Occipital lobe (tissue), 1 donor: ENCODE measurements at regions not wholly inside any gene's neighbourhood (a gene's known extent, or its start where the extent isn't known, plus 50 kb on each side); places are given as distances from the start of the nearest gene placed in this dataset.

Experiments used
- DNase-seq: peaks from one replicate; lab custom pipeline; 2025; lab: John Stamatoyannopoulos, UW

GRCh38 chr18:46377557-46377956 is 273.4 kb downstream of the HAUS1 start:
- no peak for DNase-seq

GRCh38 chr18:46378126-46378863 is 274.1 kb downstream of the HAUS1 start:
- no peak for DNase-seq

DNA sequence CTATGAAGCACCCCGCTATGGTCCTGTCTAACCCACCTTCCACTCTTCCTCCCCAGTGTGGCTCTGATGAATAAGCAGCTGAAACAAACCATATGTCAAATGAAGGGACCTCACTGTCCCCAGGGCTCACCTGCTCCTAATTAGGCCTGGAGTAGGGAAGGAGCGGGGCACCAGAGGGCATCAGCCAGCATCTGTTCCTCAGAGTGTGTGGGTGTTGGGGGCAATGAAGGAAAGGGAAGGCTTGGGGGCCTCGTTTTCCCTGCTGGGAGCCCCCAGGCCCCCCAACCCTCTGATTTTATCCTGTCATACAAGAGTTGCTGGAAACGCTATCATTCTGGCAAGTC is 274.7 kb downstream of the HAUS1 start:
- DNase-seq: no peak

- no peak for DNase-seq
These were observed 275.3 kb downstream of the HAUS1 start for GRCh38 chr18:46379323-46379950.

GRCh38 chr18:46385124-46385523 is 271.9 kb downstream of the LOXHD1 start:
- DNase-seq: no peak

DNA sequence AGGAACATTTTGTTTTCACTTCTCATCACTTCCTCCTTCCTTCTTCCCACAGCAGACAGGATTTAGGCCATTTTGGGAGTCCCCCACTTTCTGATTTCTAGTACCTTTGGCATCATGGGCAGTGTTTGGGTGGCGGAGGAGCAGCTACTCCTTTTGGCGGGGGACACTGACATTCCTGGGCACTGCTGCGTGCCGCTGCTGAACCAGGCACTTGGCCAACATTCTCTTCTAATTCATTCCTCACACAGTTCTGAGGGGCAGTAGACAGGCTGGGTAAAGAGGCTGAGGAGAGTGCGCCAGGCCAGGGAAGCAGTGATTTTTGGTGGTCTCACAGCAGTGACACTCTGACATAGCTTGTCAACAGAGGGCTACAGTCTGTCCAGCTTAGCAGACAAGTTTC is 270.2 kb downstream of the LOXHD1 start:
- peak; percentile 43 for DNase-seq

DNA sequence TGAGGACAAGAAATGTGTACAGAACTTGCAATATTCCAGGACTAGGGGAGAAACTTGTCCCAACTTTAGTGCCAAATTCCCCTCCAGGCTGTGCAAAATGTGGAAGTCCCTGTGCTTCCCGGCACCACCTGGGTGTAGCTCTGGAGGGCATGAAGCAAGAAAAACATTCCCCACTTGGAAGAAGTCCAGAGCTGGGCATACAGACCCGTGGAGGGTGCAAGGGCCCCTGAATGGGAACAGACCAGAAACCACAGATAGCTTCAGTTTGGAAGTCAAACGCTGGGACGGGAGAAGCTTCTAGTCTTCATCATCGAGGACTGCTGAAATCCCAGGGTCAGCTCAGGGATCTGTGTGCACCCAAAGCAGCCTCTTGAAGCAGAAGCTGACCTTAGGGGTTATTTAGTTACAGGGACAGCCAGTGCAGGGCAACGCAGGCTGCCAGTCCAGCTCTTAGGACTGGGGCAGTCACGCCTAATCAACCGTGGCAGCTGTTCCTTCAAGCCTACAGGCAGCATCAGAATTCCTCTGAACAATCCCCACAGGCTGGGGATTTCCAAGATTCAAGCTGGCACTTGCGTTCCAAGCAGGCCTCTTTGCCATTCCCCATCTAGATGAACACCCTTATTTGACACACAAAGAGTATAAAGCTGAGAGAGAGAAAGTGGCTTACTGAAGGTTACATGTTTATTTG is 269.4 kb downstream of the LOXHD1 start:
- DNase-seq: no peak

DNA sequence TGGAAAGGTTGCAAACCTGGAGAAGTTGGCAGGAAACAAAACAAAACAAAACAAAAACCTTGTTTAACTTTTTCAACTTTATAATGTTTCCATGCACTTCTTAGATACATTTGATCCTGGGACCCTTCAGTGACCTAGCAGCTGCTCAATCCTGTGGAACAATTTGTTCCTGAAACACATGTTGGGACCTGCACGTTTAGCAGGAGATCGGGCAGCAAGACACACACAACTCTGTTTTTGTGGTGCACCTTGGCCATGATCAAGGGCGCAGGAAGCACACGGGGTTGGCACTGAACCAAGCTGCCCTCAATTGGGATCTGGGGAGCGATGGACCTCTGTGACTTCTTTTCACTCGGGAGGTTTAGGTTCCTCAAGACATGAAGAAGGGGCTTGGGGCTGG is 268.7 kb downstream of the LOXHD1 start:
- DNase-seq: no peak

DNA sequence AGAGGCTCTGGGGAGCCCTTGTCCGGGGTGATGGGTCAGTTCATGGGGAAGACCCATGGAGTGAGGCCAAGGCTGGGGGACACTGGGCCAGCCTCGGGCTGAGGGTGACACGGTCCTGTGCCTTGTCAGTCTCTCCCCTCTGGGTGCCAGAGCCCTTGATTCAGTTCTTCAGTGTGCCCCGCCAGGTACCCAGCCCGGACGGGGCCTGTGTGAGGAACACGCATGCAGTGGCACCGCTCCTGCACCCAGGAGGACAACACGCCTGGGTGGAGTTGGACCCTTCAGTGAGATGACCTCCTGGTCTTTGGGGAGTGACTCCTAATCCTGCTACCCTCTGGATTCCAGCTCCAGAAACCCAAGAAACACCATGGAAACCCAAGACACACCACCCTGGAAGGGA is 264.4 kb downstream of the LOXHD1 start:
- no peak for DNase-seq

GRCh38 chr18:46393230-46393629 is 263.8 kb downstream of the LOXHD1 start:
- DNase-seq: no peak

GRCh38 chr18:46393961-46394360 is 263.1 kb downstream of the LOXHD1 start:
- DNase-seq: no peak

DNA sequence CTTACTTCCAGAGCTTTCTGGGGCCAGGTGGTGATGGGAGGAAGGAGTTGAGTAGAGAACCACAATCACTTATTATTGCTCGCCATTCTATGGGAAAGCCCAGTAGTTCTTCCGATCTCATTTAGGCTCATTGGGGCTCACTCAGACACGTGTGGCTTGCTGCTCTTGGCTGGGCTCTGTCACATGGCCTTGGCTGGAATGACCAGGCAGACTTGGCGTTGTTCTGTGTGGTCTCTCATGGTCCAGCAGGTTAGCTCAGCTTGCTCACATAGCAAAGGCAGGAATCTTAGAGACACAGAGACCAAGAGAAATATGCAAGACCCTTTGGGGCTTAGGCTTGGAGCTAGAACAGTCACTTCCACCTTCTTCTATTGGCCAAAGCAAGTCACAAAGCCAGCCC is 261.2 kb downstream of the LOXHD1 start:
- no peak for DNase-seq

DNA sequence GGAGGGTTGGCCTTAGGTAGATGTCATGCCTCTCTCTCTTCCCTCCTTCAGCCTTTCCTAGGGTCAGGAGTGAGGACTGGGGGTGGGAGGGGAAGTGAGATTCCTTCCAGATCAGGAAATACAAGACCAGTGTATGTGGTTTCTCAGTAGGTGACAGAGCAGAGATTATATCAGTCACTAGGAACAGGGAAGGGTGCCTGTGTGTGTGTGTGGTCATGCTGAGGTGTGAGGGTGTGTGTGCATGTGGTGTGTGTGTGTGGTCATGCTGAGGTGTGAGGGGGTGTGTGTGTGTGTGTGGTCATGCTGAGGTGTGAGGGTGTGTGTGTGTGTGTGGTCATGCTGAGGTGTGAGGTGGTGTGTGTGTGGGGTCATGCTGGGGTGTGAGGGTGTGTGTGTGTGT is 259.8 kb downstream of the LOXHD1 start:
- no peak for DNase-seq

- no peak for DNase-seq
These were observed 259.0 kb downstream of the LOXHD1 start for GRCh38 chr18:46398005-46398404.

GRCh38 chr18:46398625-46399024 is 258.4 kb downstream of the LOXHD1 start:
- no peak for DNase-seq

- no peak for DNase-seq
These were observed 257.7 kb downstream of the LOXHD1 start for GRCh38 chr18:46399303-46399702.

- no peak for DNase-seq
These were observed 256.6 kb downstream of the LOXHD1 start for GRCh38 chr18:46400449-46400848.

GRCh38 chr18:46401486-46402070 is 255.4 kb downstream of the LOXHD1 start:
- DNase-seq: no peak

DNA sequence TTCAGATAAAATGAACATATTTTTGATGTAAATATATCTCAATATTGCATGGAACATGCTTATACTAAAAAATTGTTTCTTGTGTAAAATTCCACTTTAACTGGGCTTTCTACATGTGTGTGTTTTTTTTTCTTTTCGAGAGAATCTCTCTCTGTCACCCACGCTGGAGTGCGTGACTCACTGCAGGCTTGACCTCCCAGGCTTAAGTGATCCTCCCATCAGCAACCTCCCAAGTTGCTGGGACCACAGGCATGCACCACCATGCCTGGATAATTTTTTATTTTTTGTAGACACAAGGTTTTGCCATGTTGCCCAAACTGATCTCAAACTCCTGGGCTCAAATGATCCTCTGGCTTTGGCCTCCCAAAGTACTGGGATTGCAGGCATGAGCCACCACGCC is 254.6 kb downstream of the LOXHD1 start:
- no peak for DNase-seq

DNA sequence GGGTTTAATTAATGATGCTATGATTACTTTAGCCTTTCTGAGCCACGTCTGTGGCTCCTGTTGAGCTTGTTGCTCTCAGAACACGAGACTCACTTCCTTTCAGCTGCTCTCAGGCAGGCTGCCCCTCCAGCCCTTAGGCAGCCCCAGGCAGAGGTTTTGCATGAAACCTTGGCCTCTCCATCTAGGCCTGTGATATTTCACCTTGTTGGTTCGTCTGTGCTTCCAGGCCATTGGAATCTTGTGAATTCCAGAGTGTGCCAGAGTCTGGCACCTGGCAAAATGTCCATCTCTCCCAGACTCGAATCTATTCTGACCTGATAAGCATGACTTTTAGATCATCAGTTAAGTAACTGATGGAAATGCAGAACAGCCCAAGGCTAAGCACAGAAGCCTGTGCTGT is 254.1 kb downstream of the LOXHD1 start:
- DNase-seq: no peak

- no peak for DNase-seq
These were observed 251.0 kb downstream of the LOXHD1 start for GRCh38 chr18:46405832-46406538.

DNA sequence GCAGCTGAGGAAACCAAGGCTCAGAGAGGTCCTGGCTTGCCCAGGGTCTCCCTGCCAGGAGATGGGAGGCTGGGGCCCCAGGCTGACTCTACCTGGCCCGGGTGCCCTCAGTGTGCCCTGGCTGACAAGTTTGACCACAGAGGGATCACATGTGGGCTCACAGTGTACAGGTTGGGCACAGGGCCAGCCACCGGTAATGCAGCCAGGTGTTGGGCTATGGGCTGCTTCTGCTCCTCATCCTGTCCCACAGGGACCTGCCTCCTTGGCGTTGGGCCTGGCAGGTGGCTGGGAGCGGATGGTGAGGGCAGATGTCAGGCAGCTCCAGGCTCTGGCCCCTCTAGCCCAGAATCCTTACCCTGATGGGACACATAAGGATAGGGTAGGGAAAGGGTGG is 250.5 kb downstream of the LOXHD1 start:
- no peak for DNase-seq
